ENCODE measurements at regions not wholly inside any gene's neighbourhood (a gene's known extent, or its start where the extent isn't known, plus 50 kb on each side); places are given as distances from the start of the nearest gene placed in this dataset.

DNA sequence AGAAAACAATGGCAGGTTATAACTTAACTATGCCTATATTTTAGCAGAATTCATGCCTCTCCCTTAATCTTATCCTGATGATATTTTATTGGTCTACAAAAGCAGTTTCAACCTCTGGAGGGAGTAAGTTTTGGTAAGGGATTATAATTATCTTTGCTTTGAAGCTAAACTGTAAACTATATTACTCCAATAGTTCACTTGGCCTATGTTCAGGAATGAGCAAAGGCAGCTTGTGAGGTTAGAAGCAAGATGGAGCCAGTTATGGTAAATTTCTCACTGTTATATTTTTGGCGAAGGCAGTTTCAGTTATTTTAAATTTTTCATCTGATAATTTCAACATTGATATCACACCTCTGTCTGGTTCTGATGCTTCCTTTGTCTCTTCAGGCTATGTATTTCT is 192.5 kb upstream of the RGPD4 start:
- TF ChIP-seq CTCF (IDR thresholded peaks at IDR 0.05) (no peak), REST (IDR thresholded peaks at IDR 0.05; ENCODE audit: low read depth, low read length) (no peak), PBX3 (IDR thresholded peaks at IDR 0.05) (no peak), MAX (IDR thresholded peaks at IDR 0.05; ENCODE audit: low read depth) (no peak), RFX5 (IDR thresholded peaks at IDR 0.05; ENCODE audit: low read length) (no peak), MXI1 (IDR thresholded peaks at IDR 0.05; ENCODE audit: low read depth, low read length) (no peak), RXRA (IDR thresholded peaks at IDR 0.05; ENCODE audit: borderline replicate concordance, low read depth) (no peak), ELF1 (IDR thresholded peaks at IDR 0.05) (no peak)
- TF ChIP-seq, protein P1, sequence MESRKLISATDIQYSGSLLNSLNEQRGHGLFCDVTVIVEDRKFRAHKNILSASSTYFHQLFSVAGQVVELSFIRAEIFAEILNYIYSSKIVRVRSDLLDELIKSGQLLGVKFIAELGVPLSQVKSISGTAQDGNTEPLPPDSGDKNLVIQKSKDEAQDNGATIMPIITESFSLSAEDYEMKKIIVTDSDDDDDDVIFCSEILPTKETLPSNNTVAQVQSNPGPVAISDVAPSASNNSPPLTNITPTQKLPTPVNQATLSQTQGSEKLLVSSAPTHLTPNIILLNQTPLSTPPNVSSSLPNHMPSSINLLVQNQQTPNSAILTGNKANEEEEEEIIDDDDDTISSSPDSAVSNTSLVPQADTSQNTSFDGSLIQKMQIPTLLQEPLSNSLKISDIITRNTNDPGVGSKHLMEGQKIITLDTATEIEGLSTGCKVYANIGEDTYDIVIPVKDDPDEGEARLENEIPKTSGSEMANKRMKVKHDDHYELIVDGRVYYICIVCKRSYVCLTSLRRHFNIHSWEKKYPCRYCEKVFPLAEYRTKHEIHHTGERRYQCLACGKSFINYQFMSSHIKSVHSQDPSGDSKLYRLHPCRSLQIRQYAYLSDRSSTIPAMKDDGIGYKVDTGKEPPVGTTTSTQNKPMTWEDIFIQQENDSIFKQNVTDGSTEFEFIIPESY (IDR thresholded peaks at IDR 0.05; ENCODE audit: borderline replicate concordance, low read depth) = no peak
- TF ChIP-seq, protein P2, sequence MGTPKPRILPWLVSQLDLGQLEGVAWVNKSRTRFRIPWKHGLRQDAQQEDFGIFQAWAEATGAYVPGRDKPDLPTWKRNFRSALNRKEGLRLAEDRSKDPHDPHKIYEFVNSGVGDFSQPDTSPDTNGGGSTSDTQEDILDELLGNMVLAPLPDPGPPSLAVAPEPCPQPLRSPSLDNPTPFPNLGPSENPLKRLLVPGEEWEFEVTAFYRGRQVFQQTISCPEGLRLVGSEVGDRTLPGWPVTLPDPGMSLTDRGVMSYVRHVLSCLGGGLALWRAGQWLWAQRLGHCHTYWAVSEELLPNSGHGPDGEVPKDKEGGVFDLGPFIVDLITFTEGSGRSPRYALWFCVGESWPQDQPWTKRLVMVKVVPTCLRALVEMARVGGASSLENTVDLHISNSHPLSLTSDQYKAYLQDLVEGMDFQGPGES (IDR thresholded peaks at IDR 0.05; ENCODE audit: low read depth, low read length) = no peak

Data from SK-N-SH (cell line).